ENCODE measurements at regions not wholly inside any gene's neighbourhood (a gene's known extent, or its start where the extent isn't known, plus 50 kb on each side); places are given as distances from the start of the nearest gene placed in this dataset.

- no peak for DNase-seq (ENCODE audit: low spot score)
Observed at GRCh38 chr18:66141716-66142115, 390.9 kb downstream of the CDH7 start.

GRCh38 chr18:66138642-66139041 lies 387.8 kb downstream of the CDH7 start:
- DNase-seq (ENCODE audit: low spot score) = no peak

DNA sequence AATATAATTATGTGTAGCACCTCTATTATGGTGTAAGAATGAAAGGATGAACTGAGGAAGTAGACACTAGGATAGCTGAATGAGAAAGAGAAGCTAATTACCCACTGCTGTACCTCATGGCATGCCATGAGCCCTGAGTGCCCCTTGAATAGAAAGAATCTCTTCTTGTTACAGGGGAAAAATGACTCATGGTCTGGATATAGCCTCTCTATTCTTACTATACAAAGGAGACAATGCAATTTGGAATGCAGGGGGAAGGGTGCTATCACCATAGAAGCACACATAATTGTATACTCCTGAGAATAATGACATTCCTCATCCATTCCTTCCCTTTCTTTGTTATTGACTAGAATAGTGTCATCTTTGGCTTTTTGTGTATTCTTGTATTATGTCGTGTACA lies 385.2 kb downstream of the CDH7 start:
- DNase-seq (ENCODE audit: low spot score) = no peak

DNA sequence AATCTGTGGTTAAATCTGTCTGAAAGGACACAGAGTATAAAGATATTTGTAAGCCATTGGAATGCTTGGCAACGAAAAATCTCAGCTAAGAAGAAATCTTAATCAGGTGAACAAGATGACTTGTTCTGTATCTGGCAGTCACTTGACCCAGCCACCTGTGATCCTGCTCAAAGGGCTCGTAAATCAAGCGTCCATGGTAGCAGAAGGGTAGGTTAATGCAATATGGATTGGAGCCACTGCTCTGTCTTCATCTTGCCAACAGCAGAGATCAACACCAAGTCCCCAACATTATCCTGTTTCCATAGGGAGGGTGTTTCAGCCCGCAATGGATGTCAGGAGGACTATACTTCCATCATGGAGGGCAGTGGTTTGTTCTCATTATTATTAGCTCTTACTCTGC lies 378.4 kb downstream of the CDH7 start:
- DNase-seq (ENCODE audit: low spot score) = no peak

DNA sequence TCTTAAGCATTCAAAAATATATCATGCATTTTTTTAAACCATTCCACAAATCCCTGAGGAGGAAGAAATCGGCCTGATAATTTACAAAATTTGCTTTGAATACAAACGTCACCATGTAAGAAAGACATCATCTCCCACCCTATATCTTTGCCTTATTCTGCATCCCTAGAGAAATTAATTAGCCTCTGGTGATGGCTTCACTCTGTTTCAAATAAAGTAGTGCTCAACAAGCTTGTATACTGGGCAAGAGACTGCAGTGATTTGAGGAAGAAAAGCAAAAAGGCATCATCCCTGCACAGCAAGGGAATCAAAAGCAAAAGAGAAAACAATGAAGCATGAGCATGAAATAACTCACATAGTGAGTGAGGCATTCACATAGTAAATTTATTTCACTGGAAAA lies 375.5 kb downstream of the CDH7 start:
- no peak for DNase-seq (ENCODE audit: low spot score)

DNA sequence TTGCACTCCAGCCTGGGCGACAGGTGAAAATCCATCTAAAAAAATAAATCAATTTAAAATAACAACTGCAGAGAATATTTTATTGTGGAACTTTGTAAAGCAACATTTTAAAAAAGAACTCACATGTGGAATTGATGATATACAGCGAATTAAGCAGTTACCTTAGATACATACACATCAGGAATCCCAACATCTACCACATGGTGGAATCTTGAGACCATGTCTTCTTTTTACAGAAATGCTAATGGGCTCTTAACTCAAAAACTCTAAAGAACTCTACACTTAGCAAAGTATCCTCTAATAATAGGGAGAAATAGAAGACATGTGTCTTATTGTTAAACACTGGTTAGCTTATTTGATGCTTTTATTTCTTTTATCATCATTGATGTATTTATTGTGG lies 373.6 kb downstream of the CDH7 start:
- no peak for DNase-seq (ENCODE audit: low spot score)

DNA sequence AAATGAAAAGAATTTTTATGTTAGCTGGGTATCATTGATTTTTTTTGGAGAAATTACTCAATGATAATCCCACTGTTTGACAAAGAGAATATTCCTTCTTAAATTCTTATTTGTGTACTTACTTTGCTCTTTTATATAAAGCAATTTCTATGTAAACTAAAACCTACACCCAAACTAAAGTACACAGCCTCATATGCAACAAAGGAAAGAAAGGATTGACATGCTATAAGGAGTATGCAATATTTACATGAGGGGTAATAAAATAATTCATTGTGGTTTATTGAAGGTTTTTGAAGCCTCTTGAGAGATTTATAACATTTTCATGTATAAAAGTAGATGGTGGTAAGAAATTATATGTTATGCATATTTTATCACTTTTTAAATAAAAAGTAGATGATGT lies 368.5 kb downstream of the CDH7 start:
- DNase-seq (ENCODE audit: low spot score) = no peak

DNA sequence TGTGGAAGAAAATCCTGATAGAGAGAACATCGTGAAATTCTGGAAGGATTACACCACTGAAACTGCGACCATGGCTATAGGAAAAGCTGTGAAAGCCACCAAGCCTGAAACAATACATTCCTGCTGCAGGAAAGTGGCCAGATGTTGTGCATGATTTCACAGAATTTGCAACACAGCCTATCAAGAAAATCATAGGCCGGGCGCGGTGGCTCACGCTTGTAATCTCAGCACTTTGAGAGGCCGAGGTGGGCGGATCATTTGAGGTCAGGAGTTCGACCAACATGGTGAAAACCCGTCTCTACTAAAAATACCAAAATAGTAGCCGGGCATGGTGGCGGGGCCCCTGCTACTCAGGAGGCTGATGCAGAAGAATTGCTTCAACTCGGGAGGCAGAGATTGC lies 360.2 kb downstream of the CDH7 start:
- DNase-seq (ENCODE audit: low spot score) = no peak

DNA sequence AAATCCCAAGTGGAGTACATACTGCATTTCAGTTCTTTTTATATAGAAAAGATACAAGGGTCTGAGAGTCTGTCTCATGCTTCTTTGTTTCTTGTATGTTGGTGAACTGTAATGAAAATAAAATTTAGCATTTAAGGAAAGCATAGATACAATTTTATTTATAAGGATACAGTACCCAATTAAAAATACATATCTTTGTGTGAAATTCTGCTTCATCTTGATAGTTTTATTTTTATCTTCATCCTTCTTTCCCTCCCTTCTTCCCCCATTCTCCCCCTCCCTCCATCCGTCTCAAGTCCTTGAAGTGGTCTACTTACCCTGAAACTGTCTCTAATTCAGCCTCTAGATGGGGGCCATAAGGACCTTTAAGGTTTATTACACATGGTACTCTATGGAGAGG lies 359.8 kb downstream of the CDH7 start:
- no peak for DNase-seq (ENCODE audit: low spot score)

DNA sequence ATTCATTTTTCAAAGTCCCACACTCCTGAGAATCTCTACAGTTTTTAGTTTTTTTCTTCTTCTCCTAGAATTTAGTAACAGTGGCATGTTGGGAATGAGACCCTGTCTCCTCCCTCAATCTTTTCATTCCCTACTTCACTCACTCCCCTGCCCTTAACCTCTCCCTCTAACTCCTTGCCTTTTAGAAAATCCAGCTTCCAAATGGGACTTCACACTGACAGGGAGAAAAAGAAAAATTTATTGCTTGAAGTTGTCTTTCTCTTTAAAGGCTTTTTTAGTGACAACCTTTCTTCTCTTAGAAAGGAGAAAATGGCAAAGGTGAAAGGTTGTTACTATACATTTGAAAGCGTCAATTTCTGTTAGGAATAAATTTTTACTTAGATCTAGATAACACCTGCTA lies 359.2 kb downstream of the CDH7 start:
- no peak for DNase-seq (ENCODE audit: low spot score)

- no peak for DNase-seq (ENCODE audit: low spot score)
Observed at GRCh38 chr18:66107546-66107945, 356.7 kb downstream of the CDH7 start.

DNA sequence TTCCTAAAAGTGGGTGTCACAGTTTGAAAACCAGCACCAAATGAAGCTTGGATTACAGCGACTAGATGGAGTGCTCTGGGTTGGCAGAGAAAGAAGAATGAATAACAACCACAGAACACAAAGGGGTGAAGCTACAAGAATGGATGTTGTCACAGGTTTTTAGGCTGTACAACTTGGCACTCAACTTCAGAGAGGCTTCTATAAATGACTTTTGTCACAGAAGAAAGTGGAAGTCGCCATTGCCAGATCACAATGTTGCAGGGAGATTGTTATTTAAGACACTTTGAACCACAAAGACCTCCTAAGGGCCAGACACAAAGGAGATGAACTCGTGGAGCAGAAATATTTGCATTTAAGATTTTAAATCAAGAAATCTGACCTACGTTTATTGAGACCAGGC lies 354.2 kb downstream of the CDH7 start:
- no peak for DNase-seq (ENCODE audit: low spot score)

GRCh38 chr18:66103550-66103949 lies 352.7 kb downstream of the CDH7 start:
- DNase-seq (ENCODE audit: low spot score) = no peak

GRCh38 chr18:66083078-66083477 lies 332.3 kb downstream of the CDH7 start:
- DNase-seq (ENCODE audit: low spot score) = no peak

DNA sequence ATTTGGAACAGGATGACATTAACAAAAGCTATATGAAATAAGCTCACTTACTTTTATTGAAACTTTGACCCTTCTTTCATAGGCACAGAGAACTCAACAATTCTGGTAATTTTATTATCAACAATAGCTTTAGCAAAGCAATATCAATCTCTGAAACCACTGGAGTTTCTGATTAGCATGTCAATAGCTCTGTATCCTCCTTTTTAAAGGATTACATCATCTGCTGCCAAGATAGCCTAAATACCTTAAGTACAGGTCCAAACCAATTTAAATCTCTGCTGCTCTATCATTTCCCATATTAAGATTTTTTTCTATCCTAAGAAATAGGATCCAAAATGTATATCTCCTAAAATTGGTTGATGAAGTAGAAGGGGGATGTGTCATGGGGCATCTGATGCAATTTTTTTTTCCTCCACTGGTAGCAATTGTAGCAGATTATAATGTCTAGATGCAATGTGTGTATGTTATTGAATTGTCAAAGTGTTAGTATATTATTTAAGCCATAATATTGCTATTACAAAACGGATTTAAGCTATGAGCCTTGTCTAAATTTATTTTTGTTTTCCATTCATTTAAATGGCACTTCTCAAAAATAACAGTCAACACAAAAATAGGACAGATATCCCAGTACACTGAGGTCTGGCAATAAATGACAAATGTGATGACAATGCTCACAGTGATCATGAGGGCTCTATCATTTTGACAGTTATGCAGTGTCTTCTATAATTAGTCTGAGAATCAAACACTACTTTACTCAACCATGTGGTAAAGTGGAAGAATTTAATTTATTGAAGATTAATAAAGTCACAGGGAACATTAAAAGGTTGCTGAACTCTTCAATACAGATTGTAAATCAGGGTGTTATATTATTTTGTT lies 328.4 kb downstream of the CDH7 start:
- DNase-seq (ENCODE audit: low spot score) = no peak

GRCh38 chr18:66077066-66077465 lies 326.3 kb downstream of the CDH7 start:
- DNase-seq (ENCODE audit: low spot score) = no peak

GRCh38 chr18:66066191-66066590 lies 315.4 kb downstream of the CDH7 start:
- no peak for DNase-seq (ENCODE audit: low spot score)

DNA sequence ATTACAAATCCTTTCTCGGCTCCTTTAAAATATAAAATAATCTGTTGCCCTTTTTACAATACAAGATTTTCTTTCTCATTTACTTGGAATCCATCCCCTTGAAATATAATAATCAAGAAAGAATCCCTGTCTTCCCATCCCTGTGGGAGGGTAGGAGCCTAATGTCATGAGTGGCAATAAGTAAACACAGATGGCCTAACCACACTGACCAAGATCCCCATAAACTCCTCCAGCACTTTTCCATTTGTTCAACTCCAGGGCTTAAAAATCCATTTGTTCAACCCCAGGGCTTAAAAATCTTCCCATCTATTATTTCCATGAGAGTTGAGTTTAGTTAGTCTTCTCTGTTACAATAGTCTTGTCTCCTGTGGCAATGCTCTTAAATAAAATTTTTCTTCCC lies 297.6 kb downstream of the CDH7 start:
- DNase-seq (ENCODE audit: low spot score) = no peak

GRCh38 chr18:66046032-66046602 lies 295.3 kb downstream of the CDH7 start:
- DNase-seq (ENCODE audit: low spot score) = no peak

- no peak for DNase-seq (ENCODE audit: low spot score)
Observed at GRCh38 chr18:66043009-66043408, 292.2 kb downstream of the CDH7 start.

DNA sequence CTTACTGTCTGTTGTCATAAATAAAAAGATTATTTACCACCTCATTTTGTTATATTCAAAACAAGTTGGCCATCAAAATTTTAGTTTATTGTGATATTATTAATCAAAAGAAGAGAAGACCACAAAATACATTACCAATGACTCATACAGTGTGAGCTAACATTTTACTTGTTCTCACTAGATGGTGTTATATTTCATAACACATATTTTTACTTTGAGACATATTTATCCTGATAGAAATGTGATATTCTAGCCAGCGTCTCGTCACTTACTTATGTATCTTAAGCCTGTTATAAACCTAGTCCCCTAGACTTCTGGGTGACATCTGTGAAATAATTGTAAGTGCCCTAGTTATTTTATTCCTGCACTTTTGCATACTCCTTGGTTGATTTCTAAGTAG lies 263.2 kb downstream of the CDH7 start:
- DNase-seq (ENCODE audit: low spot score) = no peak

GRCh38 chr18:66011916-66012315 lies 261.1 kb downstream of the CDH7 start:
- DNase-seq (ENCODE audit: low spot score) = no peak

DNA sequence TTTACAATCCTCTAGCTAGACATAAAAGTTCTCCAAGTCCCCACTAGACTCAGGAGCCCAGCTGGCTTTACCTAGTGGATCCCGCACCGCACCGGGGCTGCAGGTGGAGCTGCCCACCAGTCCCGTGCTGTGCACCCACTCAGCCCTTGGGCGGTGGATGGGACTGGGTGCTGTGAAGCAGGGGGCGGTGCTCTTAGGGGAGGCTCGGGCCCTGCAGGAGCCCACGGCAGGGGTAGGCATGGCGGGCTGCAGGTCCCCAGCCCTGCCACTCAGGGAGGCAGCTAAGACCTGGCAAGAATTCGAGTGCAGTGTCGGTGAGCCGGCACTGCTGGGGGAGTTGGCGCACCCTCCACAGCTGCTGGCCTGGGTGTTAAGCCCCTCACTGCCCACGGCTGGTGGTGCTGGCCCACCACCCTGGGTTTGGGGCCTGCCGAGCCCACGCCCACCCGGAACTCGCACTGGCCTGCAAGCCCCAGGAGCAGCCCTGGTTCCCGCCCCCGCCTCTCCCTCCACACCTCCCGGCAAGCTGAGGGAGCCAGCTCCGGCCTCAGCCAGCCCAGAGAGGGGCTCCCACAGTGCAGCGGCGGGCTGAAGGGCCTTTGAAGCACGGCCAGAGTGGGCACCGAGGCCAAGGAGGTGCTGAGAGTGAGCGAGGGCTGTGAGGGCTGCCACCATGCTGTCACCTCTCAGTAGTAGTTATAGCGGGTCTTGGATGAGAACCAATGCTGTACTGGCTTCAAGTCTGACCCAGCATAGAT lies 255.2 kb downstream of the CDH7 start:
- no peak for DNase-seq (ENCODE audit: low spot score)
